Heart left ventricle (tissue), 16 donors: ENCODE measurements at regions not wholly inside any gene's neighbourhood (a gene's known extent, or its start where the extent isn't known, plus 50 kb on each side); places are given as distances from the start of the nearest gene placed in this dataset.
"Not testable (repeated sequence)": the region's sequence is repeated elsewhere in the genome, so short reads cannot be mapped to it uniquely, and the experiment has no call there.

ENCODE experiments used
- ATAC-seq, 4 donors: fragments of 200-7000 bp; cut with Tn5 transposase; one replicate each; pipeline ENCODE4 v1.9.1; 2020 to 2022; ENCODE audit warnings: moderate library complexity in 4 of 4, mild to moderate bottlenecking in 3 of 4, moderate number of reproducible peaks in 1 of 4
- DNase-seq, 5 donors: peaks; one replicate each; pipeline ENCODE4 v3.0.0-alpha.2; 2020
- H3K27ac ChIP-seq, 12 donors: fragments of 200-600 bp; sonication (generic) in 4 of 12; one replicate each; pipeline versions ENCODE4 v1.5.0 to v1.8.0; 2016 to 2022; ENCODE audit warnings: mild to moderate bottlenecking in 2 of 12
- H3K27me3 ChIP-seq, 9 donors: fragments of 200-600 bp; sonication (generic) in 2 of 9; one replicate each; pipeline versions ENCODE4 v1.5.1 to v1.8.0; 2016 to 2022; ENCODE audit warnings: mild to moderate bottlenecking in 3 of 9
- H3K36me3 ChIP-seq, 9 donors: fragments of 200-600 bp; sonication (generic) in 2 of 9; one replicate each; pipeline versions ENCODE4 v1.5.0 to v1.8.0; 2018 to 2022; ENCODE audit warnings: mild to moderate bottlenecking in 2 of 9
- H3K4me1 ChIP-seq, 12 donors: fragments of 200-600 bp; sonication (generic) in 4 of 12; one replicate each; pipeline versions ENCODE4 v1.5.0 to v1.8.0; 2016 to 2022; ENCODE audit warnings: mild to moderate bottlenecking in 3 of 12
- H3K4me3 ChIP-seq, 12 donors: fragments of 200-600 bp; sonication (generic) in 4 of 12; one replicate each; pipeline versions ENCODE4 v1.5.0 to v1.8.0; 2017 to 2022; ENCODE audit warnings: mild to moderate bottlenecking in 9 of 12, moderate library complexity in 4 of 12
- H3K9me3 ChIP-seq, 12 donors: fragments of 200-600 bp; sonication (generic) in 4 of 12; one replicate each; pipeline versions ENCODE4 v1.5.0 to v1.8.0; 2016 to 2022; ENCODE audit warnings: mild to moderate bottlenecking in 1 of 12
- CTCF ChIP-seq, 12 donors: fragments of 200-600 bp; sonication (generic) in 4 of 12; IDR thresholded peaks; one replicate each; pipeline versions ENCODE4 v1.5.0 to v1.8.0; 2018 to 2022; ENCODE audit warnings: antibody characterized with exemption in 12 of 12, mild to moderate bottlenecking in 5 of 12
- POLR2A ChIP-seq, 2 donors: fragments of 450-650 bp; IDR thresholded peaks; one replicate each; pipeline ENCODE4 v1.6.1; 2017; ENCODE audit warnings: antibody characterized with exemption in 2 of 2, mild to moderate bottlenecking in 2 of 2, moderate library complexity in 2 of 2
- WGBS, 4 donors: extraction: QIAGEN DNeasy Blood & Tissue Kit in 2 of 4; methylation state at CpG; one replicate each; pipeline versions ENCODE4 v1.1.5 to v1.1.7; 2013 to 2018; 5-methylcytosine and 5-hydroxymethylcytosine counted together
- intact Hi-C, 10 donors: fragments of 100-400 bp; cut with DNase I; formaldehyde crosslinking; loops; one replicate each; pipeline versions ENCODE4 v1.11.1 to v1.14.2; 2022
- donor health status: ischemic (EF 13 %, LVEDD 7.1; RV severe dilation, severe dysfunction).
- donor health status: healthy with polysubstance abuse.
- donor health status: DM: no; HTN: yes; CAD: no.
- donor health status: DM: no; HTN: no; CAD: no.
- donor health status: ischemic (EF 25% LVEDD 6.9; RV normal size, moderate dysfunction).
- donor health status: ischemic (EF 25% LVEDD 5.7; RV mildly dilated, moderate dysfunction).
- donor health status: healthy.
- donor health status: DM: yes; HTN: yes; CAD: no.
- donor health status: ischemic (EF 35%, LVEDD 5.7; RV mildly dilated, moderate dysfunction).
- donor health status: nonischemic (EF 11% LVEDD 7.7; RV severe dilation, severe dysfunction).
- donor health status: DM: yes; HTN: yes; CAD: no.
- donor health status: PGD.
- donor health status: ischemic (EF 29% LVEDD 5.4; RV normal size, mild dysfunction).
- donor health status: nonischemic (EF 23%, LVEDD 6.1; RV moderate dilation, normal function).

DNA sequence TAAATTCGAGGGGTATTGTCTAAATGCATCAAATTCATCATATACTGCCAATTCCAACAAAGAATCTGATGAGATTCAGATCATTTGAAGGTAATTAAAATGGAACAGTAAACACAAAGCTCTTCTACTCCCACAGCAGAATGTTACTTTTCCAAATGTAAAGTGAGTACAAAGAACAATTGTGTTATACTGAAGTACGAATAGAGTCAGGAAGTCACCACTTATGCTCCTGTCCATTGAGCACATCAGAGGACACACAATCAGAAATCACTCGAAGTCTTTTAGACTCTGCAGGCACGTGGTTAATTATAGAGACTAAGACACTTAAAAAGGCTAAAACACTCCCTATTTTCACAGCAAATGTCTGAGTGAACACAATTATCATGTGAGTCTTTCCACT lies 388.5 kb upstream of the MIS18BP1 start:
- H3K4me3 ChIP-seq, result no peak overlapping the region
- no peak for DNase-seq
- no peaks in the 10 kb centered on the region for H3K27me3 ChIP-seq
- H3K9me3 ChIP-seq, result peaks cover 0 to 16% (median 0%) of the 10 kb centered on the region in 12 donors
- 38 to 42% (median 39%) methylated on average over 4 of the region's 4 CpGs for WGBS, 4 donors
- intact Hi-C loops, result no loop called here
- H3K4me1 ChIP-seq, result no peaks in the 10 kb centered on the region
- H3K27ac ChIP-seq, result no peak overlapping the region
- no peak for ATAC-seq
- no peak for TF ChIP-seq CTCF (IDR thresholded peaks at IDR 0.05)
- no peak for TF ChIP-seq POLR2A (IDR thresholded peaks at IDR 0.05)
- no peaks in the 10 kb centered on the region for H3K36me3 ChIP-seq

- H3K36me3 ChIP-seq, H3K27ac ChIP-seq, intact Hi-C loops, H3K4me1 ChIP-seq, H3K4me3 ChIP-seq, H3K27me3 ChIP-seq, ATAC-seq: not testable (repeated sequence)
- WGBS, 4 donors, result 88 to 98% (median 95%) methylated on average over 14 to 46 of the region's 46 CpGs
- peak in 1 of 5 donors; percentile 58 for DNase-seq
- H3K9me3 ChIP-seq, result peaks cover 0 to 17% (median 0%) of the 10 kb centered on the region in 12 donors
These were observed 381.8 kb upstream of the MIS18BP1 start for GRCh38 chr14:45634651-45635441.

GRCh38 chr14:45633220-45633984 lies 380.4 kb upstream of the MIS18BP1 start:
- no peak overlapping the region for H3K4me3 ChIP-seq
- peaks cover 0 to 16% (median 2%) of the 10 kb centered on the region in 12 donors for H3K9me3 ChIP-seq
- no peaks in the 10 kb centered on the region for H3K4me1 ChIP-seq
- H3K27ac ChIP-seq, result no peak overlapping the region
- no peaks in the 10 kb centered on the region for H3K27me3 ChIP-seq
- no peaks in the 10 kb centered on the region for H3K36me3 ChIP-seq
- ATAC-seq (no peak), DNase-seq (no peak)
- intact Hi-C loops, result no loop called here
- TF ChIP-seq POLR2A (IDR thresholded peaks at IDR 0.05), result no peak
- no peak for TF ChIP-seq CTCF (IDR thresholded peaks at IDR 0.05)
- 73 to 83% (median 78%) methylated on average over 7 of the region's 7 CpGs for WGBS, 4 donors

DNA sequence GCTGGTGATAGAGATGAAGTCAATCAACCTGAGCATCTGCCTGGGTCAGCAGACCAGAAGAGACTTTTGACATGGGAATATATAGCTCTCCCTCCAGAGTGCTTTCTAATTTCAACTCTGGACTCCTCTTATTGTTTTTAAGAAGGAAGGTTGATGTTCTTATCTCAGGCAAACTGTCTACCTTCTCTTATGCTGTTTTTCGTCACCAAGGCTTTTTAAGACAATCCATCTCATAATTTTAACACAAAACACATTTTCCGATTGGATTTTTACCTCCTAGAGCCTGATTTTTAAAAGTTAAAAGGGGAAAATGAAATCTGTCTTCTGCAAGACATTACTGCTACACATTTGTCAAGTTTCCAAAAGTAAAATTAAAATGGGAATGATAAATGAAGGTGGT lies 368.7 kb upstream of the MIS18BP1 start:
- intact Hi-C loops, result no loop called here
- 69 to 80% (median 72%) methylated on average over 2 of the region's 2 CpGs for WGBS, 4 donors
- no peak overlapping the region for H3K4me3 ChIP-seq
- H3K9me3 ChIP-seq, result no peaks in the 10 kb centered on the region
- H3K27me3 ChIP-seq, result no peaks in the 10 kb centered on the region
- TF ChIP-seq CTCF (IDR thresholded peaks at IDR 0.05), result no peak
- TF ChIP-seq POLR2A (IDR thresholded peaks at IDR 0.05), result no peak
- H3K27ac ChIP-seq, result no peak overlapping the region
- DNase-seq (no peak), ATAC-seq (no peak)
- no peaks in the 10 kb centered on the region for H3K4me1 ChIP-seq
- no peaks in the 10 kb centered on the region for H3K36me3 ChIP-seq
